Esophagus (tissue), 2 donors: ENCODE measurements at regions not wholly inside any gene's neighbourhood (a gene's known extent, or its start where the extent isn't known, plus 50 kb on each side); places are given as distances from the start of the nearest gene placed in this dataset.

ENCODE experiments used
- H3K27ac ChIP-seq, 2 donors: one replicate each; pipeline ENCODE4 v1.5.1; 2013; ENCODE audit warnings: low read depth in 2 of 2, mild to moderate bottlenecking in 2 of 2, inconsistent platforms in 1 of 2, low read length in 1 of 2, moderate library complexity in 1 of 2
- H3K27me3 ChIP-seq, 2 donors: one replicate each; pipeline ENCODE4 v1.6.1; 2013; ENCODE audit warnings: low read length in 2 of 2, control low read depth in 1 of 2, mild to moderate bottlenecking in 1 of 2; ENCODE audit not compliant: insufficient read depth in 2 of 2, control insufficient read depth in 1 of 2
- H3K36me3 ChIP-seq, 2 donors: one replicate each; pipeline ENCODE4 v1.6.1; 2013; ENCODE audit warnings: low read length in 1 of 2; ENCODE audit not compliant: control insufficient read depth in 2 of 2, insufficient read depth in 2 of 2
- H3K4me1 ChIP-seq, 2 donors: one replicate each; pipeline ENCODE4 v1.6.1; 2013; ENCODE audit warnings: low read length in 1 of 2; ENCODE audit not compliant: control insufficient read depth in 2 of 2, insufficient read depth in 2 of 2
- H3K4me3 ChIP-seq, 2 donors: one replicate each; pipeline ENCODE4 v1.5.1; 2013; ENCODE audit warnings: low read length in 2 of 2, mild to moderate bottlenecking in 2 of 2, low read depth in 1 of 2, moderate library complexity in 1 of 2
- H3K9me3 ChIP-seq, 2 donors: one replicate each; pipeline ENCODE4 v1.6.1; 2013; ENCODE audit warnings: mild to moderate bottlenecking in 2 of 2, low read depth in 1 of 2, low read length in 1 of 2, moderate library complexity in 1 of 2; ENCODE audit not compliant: control insufficient read depth in 2 of 2, insufficient read depth in 1 of 2
- WGBS, 2 donors: extraction: QIAGEN DNeasy Blood & Tissue Kit; methylation state at CpG; one replicate each; pipeline ENCODE4 v1.1.7; 2013; 5-methylcytosine and 5-hydroxymethylcytosine counted together
- donor health status: healthy with polysubstance abuse.
- donor health status: Bipolar disorder and iron deficiency.

DNA sequence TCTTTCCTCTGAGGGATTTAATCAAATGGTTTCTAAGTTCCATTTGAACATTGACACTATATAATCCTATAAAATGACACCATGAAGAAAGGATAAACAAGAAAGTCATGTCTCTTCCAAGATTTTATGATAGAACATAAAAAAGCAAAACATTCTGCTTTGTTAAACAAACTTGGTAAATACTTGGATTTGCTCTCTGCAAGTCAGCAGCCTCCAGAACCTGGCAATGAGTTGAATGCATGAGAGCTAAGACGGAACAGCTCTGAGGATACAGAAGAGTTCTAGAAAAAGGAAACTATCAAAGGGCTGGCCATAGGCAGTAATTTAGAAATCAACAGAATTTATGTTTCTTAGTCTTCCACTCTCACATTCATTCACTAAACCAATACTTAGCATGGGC, 656.0 kb upstream of the ID4 start:
- Histone ChIP-seq H3K27me3 (no peaks in the 10 kb centered on the region), H3K27ac (no peak overlapping the region), H3K36me3 (no peaks in the 10 kb centered on the region), H3K4me3 (no peak overlapping the region), H3K4me1 (no peaks in the 10 kb centered on the region), H3K9me3 (peaks cover 0 to 2% of the 10 kb centered on the region in 2 donors)
- WGBS, 2 donors: 70 to 77% methylated on average over 1 of the region's 1 CpG

GRCh38 chr6:19193624-19194023, 643.5 kb upstream of the ID4 start:
- Histone ChIP-seq H3K27me3 (no peaks in the 10 kb centered on the region), H3K36me3 (no peaks in the 10 kb centered on the region), H3K27ac (no peak overlapping the region), H3K4me3 (no peak overlapping the region), H3K4me1 (no peaks in the 10 kb centered on the region), H3K9me3 (no peaks in the 10 kb centered on the region)
- 58 to 67% methylated on average over 2 of the region's 2 CpGs for whole genome bisulfite sequencing, 2 donors

DNA sequence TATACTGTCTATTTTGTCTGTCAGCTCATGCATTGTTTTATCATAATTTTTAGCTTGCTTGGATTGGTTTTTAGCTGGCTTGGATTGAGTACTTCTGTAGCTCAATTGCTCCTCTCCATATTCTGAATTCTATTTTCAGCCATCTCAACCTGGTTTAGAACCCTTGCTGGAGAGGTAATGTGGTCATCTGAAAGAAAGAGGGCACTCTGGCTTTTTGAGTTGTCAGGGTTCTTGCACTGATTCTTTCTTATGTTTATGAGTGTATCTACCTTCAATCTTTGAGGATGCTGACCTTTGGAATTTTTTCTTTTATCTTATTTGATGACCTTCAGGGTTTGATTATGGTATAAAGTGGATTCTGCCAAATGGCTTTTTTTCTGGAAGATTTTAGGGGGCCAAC, 632.7 kb upstream of the ID4 start:
- H3K4me3 ChIP-seq: no peak overlapping the region

GRCh38 chr6:19205076-19205475, 632.1 kb upstream of the ID4 start:
- H3K27ac ChIP-seq: no peak overlapping the region
- 59 to 70% methylated on average over 5 of the region's 5 CpGs for WGBS, 2 donors
- no peak overlapping the region for H3K4me3 ChIP-seq
- no peaks in the 10 kb centered on the region for H3K36me3 ChIP-seq
- peaks cover 7 to 12% of the 10 kb centered on the region in 2 donors for H3K4me1 ChIP-seq
- H3K9me3 ChIP-seq: no peaks in the 10 kb centered on the region
- H3K27me3 ChIP-seq: no peaks in the 10 kb centered on the region

More for the DNA sequence above, 632.7 kb upstream of the ID4 start:
- H3K4me1 ChIP-seq: peaks cover 7 to 12% of the 10 kb centered on the region in 2 donors
- H3K9me3 ChIP-seq: no peaks in the 10 kb centered on the region
- no peak overlapping the region for H3K27ac ChIP-seq
- no peaks in the 10 kb centered on the region for H3K36me3 ChIP-seq
- H3K27me3 ChIP-seq: no peaks in the 10 kb centered on the region

GRCh38 chr6:19209202-19209601, 628.0 kb upstream of the ID4 start:
- H3K4me1 ChIP-seq: peaks cover 7 to 14% of the 10 kb centered on the region in 2 donors
- WGBS, 2 donors: 58 to 67% methylated on average over 2 of the region's 2 CpGs
- H3K27me3 ChIP-seq: no peaks in the 10 kb centered on the region
- H3K9me3 ChIP-seq: no peaks in the 10 kb centered on the region
- no peak overlapping the region for H3K27ac ChIP-seq
- no peaks in the 10 kb centered on the region for H3K36me3 ChIP-seq
- H3K4me3 ChIP-seq: no peak overlapping the region

DNA sequence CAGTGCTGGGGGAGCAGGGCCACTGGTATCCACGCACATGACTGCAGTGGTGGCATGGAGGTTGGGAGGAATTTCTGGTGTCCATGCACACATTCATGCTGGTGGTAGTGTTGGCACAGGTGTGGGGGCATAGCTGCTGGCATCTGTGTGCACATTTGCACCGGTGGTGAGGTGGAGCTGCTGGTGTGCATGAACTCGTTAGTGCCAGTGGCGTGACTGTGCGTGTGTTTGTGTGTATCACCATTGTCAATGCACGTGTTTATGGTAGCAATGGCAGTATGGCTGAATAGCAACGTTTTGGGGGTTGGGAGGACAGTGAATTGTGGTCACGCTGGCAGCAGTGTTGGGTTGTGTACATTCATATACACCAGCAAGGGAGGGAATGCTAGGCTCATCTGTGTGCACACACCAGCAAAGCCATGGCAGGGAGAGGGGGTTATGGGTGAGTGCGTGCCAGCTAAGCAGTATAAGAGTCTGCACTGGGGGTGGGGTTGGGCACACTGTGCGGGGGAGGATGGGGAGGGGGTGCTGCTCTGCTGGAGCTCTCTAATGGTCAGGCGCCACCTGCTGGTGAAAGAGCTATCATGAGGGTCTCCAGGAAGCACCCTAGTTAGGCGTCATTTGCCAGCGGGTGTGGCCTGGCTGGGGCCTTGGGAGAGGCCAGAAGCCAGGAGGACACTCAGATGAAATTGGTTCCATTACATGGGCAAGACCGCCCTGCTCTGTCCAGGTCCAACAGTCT, 626.1 kb upstream of the ID4 start:
- Histone ChIP-seq H3K27ac (no peak overlapping the region), H3K9me3 (no peaks in the 10 kb centered on the region), H3K4me3 (no peak overlapping the region), H3K27me3 (no peaks in the 10 kb centered on the region), H3K4me1 (peaks cover 0 to 3% of the 10 kb centered on the region in 2 donors), H3K36me3 (no peaks in the 10 kb centered on the region)
- 89 to 93% methylated on average over 14 of the region's 14 CpGs for WGBS, 2 donors

- Histone ChIP-seq H3K4me3 (no peak overlapping the region), H3K9me3 (no peaks in the 10 kb centered on the region), H3K27me3 (no peaks in the 10 kb centered on the region), H3K4me1 (peaks cover 0 to 3% of the 10 kb centered on the region in 2 donors), H3K27ac (no peak overlapping the region), H3K36me3 (no peaks in the 10 kb centered on the region)
- WGBS, 2 donors: 70 to 83% methylated on average over 2 of the region's 2 CpGs
These were observed 622.9 kb upstream of the ID4 start for GRCh38 chr6:19214231-19214630.

DNA sequence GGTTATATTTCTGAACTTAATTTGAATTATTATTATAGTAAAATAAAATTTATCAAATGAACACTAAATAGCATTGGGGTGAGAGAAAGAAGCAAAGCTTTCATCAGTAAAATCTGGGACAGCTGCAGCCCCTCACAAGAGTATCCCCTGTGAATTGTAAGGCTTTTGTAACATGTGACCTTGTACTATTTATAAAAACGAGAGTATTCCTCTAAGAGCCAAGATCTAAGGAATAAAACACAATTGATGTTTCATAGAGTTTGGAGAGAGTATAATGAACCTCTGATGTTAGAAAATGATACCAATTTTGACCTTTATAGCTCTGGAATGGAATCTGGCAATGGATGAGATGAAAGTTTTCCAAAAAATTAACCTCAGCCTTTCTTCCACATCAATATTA, 617.2 kb upstream of the ID4 start:
- H3K27me3 ChIP-seq: no peaks in the 10 kb centered on the region
- no peaks in the 10 kb centered on the region for H3K9me3 ChIP-seq
- WGBS, 2 donors: 40 to 44% methylated on average over 1 of the region's 1 CpG
- H3K4me3 ChIP-seq: no peak overlapping the region
- H3K36me3 ChIP-seq: no peaks in the 10 kb centered on the region
- H3K27ac ChIP-seq: no peak overlapping the region
- H3K4me1 ChIP-seq: no peaks in the 10 kb centered on the region

DNA sequence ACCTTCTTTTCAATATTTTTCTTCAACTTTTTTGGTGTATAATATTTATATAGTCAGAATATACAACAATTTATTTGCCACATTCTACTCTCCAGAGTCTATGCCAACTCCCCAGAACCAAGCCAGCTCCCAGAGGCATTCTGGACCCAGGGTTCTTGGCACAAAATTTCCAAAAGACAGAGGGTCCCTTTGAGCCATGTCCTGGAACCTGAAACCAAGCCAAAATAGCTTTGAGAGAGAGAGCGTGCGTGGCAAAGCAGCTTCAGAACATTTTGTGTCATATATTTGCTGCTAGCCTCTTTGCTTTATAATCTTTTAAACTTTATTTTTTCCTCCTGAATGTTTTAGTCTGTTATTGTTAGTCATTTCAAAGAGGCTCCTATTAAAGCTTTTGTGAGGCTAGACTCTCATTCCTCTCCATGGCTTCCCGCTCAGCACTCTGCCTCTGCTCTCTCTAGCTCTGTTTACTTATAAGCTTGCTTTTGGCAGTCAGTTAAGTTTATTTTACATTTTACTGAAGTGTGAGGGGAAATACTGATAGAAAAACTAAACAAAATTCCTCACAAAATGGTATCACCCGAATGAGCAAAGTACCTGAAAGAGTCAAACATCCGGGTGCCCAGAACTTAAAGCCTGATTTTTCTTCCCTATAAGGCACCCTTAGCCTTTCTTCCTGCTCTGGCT, 605.1 kb upstream of the ID4 start:
- no peaks in the 10 kb centered on the region for H3K27me3 ChIP-seq
- no peaks in the 10 kb centered on the region for H3K9me3 ChIP-seq
- WGBS, 2 donors: 53% methylated on average over 5 of the region's 5 CpGs
- peak overlapping the region; percentile 11 to 70 for H3K27ac ChIP-seq
- no peak overlapping the region for H3K4me3 ChIP-seq
- H3K4me1 ChIP-seq: no peaks in the 10 kb centered on the region
- no peaks in the 10 kb centered on the region for H3K36me3 ChIP-seq

DNA sequence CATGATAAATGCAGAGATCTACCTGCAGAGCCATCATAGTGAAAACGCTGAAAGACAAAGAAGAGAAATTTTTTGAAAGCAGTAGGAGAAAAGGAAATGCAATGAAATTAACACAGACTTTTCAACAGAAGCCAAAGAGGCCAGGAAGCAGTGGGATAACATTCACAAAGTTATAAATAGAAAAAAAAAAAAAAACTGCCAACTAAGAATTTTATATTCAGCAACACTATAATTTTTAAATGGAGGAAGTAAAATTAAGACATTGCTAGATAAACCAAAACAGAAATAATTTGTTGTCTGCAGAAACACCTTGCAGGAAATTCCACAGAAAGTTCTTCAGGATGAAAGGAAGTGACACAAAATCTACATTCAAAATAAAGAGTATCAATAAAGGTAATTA, 591.5 kb upstream of the ID4 start:
- Histone ChIP-seq H3K9me3 (no peaks in the 10 kb centered on the region), H3K4me1 (no peaks in the 10 kb centered on the region), H3K4me3 (no peak overlapping the region), H3K27ac (no peak overlapping the region), H3K27me3 (no peaks in the 10 kb centered on the region), H3K36me3 (no peaks in the 10 kb centered on the region)
- 83 to 85% methylated on average over 1 of the region's 1 CpG for WGBS, 2 donors
